DMS153 treated with DMSO at 0.1 percent for 48 hours (cell line): ENCODE measurements at regions not wholly inside any gene's neighbourhood (a gene's known extent, or its start where the extent isn't known, plus 50 kb on each side); places are given as distances from the start of the nearest gene placed in this dataset.

Experiments used
- DNase-seq: peaks from one replicate; lab custom pipeline; 2025; ENCODE audit not compliant: unreplicated experiment; lab: John Stamatoyannopoulos, UW

DNA sequence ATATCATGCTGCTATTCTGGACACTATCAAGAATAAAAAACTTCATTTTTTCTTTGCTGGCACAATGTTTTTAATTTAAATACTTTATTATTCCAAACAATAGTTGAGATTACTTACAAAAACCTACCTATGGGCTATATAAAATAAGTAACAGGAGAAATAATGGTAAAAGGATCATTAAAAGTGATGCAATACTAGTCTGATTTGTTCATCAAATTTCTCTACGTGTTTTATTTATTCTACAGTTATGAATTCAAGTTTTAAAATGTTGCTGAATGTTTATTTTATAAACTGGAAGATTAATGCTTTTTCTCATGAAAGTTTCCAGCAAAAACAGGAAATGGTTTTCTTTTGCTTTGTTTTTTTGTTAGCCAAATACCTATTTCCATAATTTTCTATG is 662.4 kb upstream of the BRINP3 start:
- no peak for DNase-seq

DNA sequence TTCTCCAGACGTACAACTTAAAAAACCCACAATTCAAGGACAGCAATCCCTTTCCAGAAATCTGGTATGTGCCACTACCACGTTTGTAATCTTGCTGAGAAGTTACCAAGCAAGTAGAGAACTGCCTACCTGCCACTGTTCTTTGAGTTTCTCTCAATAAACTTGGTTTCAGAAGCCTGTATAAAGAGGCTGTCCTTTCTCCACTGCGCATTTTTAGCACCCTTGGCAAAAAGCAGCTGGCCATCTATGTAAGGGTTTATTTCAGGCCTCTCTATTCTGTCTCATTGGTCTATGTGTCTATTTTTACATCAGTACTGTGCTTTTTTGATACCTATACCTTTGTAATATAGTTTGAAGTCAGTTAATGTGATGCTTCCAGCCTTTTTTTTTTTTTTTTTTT is 665.1 kb upstream of the BRINP3 start:
- DNase-seq, result no peak

DNA sequence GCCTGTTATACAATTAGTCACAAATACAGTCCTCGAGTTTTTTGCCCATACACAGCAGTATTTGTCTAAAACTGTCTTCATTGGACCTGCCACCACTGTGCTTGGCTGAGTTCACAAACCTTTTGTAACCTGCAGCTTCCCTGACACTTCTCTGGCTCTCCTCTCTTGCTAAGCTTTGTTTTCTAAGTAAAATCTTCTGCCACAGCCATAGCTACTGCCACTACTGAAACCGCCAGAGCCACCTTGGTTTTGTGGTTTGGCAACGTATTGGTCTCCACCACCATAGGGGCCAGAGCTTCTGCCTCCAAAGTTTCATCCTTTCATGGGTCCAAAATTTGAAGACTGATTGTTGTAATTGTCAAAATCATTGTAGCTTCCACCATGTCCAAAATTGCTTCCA is 668.2 kb upstream of the BRINP3 start:
- no peak for DNase-seq

DNA sequence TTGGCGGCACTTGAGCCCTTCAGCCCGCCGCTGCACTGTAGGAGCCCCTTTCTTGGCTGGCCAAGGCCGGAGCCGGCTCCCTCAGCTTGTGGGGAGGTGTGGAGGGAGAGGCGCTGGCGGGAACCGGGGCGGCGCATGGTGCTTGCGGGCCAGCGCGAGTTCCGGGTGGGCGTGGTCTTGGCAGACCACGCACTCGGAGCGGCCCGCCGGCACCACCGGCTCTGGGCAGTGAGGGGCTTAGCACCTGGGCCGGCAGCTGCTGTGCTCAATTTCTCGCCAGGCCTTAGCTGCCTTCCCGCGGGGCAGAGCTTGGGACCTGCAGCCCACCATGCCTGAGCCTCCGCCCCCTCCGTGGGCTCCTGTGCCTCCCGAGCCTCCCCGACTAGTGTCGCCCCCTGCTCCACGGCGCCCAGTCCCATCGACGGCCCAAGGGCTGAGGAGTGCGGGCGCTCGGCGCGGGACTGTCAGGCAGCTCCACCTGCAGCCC is 673.7 kb upstream of the BRINP3 start:
- no peak for DNase-seq

DNA sequence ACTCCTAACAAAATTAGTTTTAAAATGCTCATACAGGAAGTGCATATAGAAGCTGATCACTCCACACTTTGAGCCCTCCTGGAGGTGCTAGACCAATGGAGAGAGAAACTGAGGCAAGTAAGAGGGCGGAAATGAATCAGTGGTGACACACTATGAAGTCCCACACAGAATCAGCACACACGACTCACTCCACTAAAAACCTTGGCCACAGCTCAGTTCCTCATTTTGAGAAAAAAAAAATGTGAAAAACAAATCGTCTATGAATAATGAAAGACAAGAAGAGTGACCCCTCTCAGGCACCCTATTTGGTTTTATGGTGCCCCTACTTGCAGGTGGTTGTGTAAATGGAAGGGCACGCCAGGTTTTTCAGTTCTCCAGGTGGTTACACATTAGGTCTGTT is 675.1 kb upstream of the BRINP3 start:
- DNase-seq, result no peak

DNA sequence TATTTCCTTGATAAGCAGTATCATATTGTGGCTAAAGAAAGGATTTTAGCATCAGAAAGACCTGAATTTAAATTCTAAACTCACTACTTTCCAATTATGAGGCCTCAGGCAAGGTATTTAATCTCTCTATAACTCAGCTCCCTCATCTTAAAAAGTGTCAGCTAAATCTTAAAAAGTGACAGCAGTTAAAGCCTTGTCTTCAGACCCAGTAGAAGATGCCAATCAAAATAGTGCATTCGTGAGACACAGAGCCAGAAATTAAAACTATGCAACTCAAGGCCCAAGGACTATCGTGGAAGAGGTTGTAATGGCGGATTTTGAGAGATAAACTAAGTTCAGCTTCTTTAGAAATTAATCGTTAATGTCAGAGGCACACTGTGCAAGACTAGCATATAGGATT is 677.5 kb upstream of the BRINP3 start:
- DNase-seq, result no peak

DNA sequence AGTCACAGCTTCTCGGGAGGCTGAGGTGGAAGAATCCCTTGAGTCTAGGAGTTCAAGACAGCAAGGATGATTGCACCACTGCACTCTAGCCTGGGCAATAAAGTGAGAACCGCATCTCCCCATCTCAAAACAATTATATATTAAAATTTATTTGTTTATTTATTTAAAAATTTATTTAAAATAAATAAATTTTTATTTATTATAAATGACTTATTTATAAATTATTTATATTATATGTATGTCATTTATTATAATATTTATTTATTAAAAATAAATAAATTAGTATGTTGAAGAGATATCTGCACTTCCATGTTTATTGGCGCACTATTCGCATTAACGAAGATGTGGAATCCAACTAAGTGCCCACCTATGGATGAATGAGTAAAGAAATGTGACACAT is 683.2 kb upstream of the BRINP3 start:
- DNase-seq, result no peak

DNA sequence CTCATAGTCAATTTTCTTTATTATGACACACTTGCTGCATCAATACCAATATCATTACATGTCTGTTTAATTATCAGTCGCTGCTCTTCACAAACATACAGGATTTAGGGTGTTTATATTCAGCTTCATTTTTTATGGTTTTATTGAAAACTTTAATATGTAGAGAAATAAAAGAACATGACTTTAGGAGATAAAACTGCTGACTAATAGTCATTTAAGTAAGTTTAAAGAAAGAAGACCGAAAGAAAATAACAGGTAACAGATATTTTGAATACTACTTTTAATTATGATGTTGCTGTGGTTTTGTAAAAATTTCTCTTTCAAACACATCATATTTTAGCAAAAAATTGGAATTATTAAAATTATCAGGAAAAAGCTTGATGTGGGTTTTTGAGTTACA is 685.1 kb upstream of the BRINP3 start:
- DNase-seq, result no peak

DNA sequence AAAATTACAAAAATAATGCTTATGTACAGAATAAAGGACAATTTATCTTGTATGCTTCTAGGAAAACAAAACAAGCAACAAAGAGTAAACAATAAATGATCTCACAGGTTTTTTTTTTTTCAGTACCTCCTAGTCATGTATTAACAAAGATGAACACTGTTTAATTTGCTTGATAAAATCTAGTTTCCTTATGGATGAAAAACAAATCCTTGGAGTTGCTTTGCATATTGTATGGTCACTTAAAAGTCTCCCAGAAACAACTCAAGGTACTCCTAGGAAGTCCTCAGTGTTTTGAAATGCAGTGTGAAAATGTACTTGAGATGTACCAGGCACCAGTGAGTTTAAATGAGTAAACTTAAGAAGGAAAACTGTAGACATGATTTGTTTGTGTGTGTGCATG is 686.0 kb upstream of the BRINP3 start:
- DNase-seq, result no peak

DNA sequence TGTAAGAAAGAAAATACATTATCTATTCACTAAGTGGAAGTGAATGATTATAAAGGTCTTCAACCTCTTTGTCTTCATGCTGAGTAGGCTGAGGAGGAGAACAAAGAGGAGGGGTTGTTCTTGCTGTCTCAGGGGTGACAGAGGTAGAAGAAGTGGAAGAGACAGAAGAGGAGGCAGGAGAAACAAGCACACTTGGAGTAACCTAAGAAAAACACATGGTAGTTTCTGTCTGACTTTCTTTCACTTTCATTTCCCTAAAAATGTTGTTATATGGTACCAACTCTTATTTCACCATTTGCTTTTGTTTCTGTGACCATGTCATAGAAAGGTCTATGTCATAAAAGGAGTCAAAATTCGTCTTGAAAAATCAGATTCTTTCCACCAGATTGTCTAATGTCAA is 696.6 kb upstream of the BRINP3 start:
- DNase-seq, result no peak

DNA sequence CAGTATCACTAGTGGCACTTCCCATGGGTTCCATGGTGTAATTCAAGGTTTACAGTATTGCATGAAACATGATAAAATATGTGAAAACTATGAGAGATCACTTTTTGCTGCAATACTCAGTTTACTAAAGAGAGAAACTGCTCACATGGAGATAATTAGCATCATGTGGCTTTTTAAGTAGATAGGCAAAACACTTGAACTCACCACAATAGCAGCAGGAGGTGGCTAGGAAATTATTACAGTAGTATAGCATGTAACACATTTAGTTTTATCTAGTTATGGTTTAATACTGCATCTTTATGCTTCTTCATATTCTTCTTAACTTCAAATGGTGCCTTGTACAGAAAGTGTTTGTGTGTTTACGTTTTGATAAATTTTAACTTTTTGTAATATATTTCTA is 698.5 kb upstream of the BRINP3 start:
- no peak for DNase-seq

DNA sequence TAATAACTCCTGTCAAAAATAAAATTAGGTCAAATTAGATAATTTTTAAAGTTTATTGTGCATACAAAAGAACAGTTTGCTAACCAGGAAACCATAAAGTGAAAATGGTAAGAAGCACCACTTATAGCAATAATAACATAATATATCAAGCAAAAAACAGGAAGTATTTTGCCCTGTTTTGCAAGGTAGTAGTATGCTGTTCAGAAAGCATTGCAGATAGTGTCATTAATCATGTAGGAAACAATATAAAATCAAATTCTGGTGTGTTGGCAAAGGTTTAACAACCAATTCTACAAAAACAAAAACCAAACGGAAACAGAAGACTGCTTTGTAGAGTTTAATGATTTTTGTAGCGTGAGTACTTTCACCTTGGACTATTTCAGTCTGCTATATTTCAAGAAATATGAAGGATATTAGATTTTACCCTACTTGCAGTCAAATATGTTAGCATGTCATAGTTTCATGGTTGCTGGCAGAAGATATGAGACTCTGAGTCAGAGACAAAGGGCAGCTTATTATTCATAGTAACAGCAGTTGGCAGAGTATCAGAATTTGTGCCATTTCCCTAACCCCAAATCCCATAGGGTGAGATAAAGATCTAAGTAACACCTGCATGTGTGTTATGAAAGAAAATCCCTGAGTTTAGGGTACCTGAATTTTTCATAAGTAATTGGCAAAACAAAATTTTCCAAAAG is 729.0 kb upstream of the BRINP3 start:
- DNase-seq, result no peak

DNA sequence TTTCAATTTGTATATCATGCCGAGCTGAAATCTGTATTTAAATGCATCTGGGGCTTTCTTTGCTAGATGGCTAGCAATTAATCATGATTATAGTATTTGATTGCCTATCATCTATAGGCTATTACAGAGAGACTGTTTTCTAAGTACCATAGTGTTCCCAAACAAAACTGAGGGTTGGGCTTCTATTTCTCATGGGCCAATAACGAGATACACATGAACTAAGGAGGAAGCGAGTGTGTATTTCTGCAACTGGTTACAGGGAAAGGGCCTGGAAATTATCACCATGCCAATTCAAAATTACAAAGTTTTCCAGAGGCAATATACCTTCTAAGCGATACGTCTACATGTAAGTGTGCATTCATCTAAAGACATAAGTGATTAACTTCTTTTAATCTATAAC is 744.5 kb upstream of the BRINP3 start:
- no peak for DNase-seq

DNA sequence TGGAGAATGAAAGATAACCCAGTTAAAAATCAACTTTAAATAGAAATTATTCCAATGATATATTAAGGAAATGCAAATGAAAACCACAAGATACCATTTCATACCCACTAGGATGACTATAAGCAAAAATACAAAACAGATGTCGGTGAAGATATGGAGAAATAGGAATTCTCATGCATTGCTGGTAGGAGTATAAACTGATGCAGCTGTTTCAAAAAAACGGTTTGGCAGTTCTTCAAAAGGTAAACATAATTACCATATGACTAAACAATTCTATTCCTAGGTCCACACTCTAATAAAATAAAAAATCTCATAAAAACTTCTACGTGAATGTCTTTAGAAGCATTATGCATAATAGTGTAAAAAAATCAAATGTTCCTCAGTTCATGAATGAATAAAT is 763.3 kb upstream of the BRINP3 start:
- DNase-seq, result no peak

DNA sequence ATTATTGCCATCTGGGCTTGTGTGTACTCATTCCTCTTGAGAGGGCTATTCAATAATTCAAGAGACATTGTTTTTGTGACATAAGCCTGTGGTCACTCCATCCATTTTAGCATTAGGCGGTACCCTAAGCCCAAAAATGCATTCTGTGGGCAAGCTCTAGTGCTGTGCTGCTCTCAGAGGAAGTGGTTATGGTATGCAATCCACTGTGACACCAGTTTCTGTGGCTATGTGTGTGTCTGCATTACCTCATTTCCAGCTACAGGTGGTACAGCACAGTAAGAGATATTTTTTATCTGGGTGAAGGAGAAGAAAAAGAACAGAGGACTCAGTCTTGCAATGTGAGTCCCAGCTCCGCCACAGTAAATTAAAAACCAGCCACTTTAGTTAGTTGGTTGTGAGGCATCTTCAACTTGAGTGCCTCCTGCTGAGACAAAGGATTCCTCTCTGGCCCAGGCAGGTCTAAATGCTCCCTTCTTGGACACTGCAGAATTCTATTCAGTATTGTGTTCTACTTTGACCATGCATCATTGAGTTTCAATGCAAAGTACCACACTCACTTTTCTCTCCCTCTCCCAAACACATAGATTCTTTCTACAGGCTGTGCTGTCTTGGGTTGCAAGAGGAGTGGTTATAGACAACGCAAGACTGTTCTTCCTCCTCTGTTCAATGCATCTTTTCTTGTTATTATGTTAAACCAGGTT is 777.8 kb upstream of the BRINP3 start:
- no peak for DNase-seq

DNA sequence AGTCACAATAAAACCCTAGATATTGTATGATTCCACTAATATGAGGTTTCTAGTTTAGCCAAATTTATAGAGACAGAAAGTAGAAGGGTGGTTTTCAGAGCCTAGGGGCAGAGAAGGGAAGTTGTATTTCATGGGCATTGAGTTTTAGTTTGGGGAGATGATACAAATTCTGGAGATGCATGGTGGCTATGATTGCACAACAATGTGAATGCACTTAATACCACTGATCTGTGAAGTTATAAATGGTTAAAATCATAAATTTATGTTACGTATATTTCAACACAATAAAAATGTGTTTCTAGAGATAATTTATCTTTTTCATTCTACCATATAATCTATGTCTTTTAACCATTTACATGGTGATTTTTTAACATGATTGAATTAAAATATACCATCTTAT is 779.3 kb upstream of the BRINP3 start:
- DNase-seq, result no peak

DNA sequence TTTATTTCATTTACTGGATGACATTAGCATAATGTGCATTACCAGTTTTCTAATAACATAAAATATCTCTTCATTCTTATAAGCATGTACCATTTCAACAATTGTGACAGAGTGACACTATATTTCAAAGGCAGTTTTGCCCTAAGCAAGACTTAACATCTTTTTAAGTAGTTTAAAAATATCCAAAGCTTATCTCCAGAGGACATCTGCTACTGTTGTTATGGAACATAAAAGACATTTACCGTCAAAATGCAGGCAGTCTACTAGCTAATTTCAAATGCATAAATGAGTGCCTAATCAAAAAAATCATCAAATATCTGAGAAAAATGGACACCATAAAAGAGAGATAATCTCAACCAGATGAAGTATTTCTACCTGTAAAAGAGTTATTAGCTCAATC is 782.4 kb upstream of the BRINP3 start:
- no peak for DNase-seq

DNA sequence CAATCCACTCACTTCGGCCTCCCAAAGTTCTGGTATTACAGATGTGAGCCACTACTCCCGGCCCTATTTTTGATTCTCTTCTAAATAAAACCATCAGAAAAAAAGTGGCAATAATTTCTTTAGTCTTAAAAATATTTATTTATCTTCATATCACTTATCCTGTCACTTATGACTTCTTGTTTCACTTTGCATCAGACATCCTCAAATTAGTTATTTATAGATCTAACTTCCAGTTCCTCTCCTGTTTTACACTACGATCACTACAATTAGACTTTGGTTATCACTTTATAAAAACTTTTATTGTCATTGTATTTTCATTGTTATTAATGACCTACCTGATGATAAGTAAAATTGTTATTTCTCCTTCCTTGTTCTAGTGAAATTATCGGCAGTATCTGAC is 783.4 kb upstream of the BRINP3 start:
- no peak for DNase-seq

DNA sequence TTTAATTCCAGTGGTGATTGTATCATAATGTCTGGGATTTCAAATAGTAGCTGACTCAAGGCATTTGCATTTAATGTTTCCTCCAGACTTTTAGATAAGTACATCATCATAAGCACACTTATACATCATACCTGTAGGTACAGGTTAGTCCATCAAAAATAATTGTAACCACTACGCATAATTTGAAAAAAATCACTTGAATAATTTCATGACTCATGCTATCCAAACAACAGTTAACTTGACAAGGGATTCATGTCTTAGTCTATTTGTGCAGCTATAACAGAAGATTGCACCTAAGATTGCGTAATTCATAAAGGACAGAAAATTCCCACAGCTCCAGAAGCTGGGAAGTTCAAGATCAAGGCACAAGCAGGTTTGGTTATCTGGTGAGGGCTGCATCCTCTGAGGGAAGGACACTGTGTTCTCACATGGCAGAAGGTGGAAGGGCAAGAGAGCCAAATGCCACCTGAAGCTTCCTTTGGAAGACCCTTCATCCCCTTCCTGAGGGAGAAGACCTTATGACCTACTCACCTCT is 801.7 kb upstream of the BRINP3 start:
- no peak for DNase-seq

DNA sequence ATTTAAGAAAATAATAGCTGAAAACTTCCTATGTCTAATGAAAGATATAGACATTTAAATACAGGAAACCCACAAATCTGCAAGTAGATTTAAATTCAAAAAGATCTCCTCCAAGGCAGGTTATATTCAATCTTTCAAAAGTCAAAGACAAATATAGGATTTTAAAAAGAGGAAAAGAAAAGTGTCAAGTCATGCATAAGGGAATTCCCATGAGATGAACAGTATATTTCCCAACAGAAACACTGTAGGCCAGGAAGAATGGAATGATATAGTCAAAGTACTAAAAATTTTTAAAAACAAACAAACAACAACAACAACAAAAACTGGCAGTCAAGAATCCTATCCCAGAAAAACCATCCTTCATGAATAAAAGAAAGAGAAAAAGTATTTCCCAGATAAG is 806.5 kb upstream of the BRINP3 start:
- DNase-seq, result no peak

DNA sequence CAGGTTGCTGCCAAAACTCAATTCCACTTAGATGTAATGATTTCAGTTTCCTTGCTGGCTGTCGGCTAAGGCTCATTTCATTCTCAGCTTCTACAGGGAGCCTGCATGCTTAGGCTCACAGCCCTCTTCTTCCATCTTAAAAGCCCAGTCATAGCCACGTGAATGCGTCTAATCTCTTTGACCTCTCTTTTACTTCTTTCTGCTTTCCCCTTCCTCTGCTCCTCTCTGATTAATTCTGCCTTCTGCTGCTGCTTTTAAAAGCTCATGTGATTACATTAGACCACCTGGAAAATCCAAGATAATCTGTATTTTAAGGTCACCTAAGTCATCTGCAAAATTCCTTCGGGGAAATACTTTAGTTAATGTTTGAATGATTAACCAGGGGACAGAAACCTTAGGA is 812.8 kb upstream of the BRINP3 start:
- DNase-seq, result no peak

DNA sequence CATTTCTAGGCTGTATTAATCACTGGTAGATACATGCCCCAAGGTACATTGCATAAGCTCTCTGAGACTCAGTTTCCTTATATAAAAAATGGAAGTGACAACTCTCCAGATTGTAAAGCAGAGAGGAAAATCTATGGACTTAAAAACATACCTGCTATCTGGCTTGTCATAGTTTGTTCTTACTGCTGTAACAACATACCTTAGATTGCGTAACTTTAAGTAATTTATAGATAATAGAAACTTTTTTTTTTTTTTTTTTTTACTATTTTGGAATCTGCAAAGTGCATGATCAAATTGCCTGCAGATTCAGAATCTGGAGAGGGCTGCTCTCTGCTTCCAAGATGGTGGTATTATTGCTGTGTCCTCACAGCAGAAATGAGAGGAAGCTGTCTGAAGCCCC is 827.7 kb upstream of the BRINP3 start:
- no peak for DNase-seq

DNA sequence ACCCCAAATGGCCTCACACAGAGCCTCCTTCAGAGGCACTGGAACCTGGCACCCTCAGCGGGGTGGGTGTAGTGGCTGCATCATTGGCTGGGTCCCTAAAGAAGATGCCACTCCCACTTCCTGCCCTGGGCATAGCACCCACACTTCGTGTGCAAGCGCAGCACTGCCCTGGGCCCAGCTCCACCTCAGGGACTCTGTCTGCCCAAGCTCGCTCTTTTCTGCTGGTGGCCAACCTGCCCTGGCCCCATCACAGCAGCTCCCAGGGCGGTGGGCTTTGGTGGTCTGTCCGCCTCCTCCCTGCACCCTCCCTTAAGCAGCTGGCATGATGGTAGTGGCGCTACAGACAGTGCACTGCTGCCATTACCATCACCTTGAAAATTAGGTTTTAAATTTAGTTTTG is 829.3 kb upstream of the BRINP3 start:
- no peak for DNase-seq
